ENCODE measurements at regions not wholly inside any gene's neighbourhood (a gene's known extent, or its start where the extent isn't known, plus 50 kb on each side); places are given as distances from the start of the nearest gene placed in this dataset.

DNA sequence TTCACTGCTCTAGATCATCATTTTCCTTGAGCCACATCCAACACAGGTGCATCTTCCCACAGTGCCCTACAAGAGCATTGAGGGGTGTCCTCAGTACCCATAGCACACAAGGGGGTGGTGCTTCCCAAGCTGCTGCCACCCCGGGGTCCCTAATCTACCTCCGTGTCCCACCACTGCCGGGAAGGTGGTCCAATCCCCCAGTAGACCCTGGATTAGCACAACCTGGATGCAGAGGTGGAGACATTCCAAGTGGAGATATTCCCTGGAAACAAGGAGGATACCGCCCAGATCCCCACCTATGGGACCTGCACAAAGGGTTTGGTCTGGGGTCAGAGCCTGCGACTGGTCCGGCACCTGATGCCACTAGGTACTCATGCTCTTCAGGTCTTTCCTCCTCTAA is 284.8 kb upstream of the PPP2R2D start:
- no peak overlapping the region for H3K4me3 ChIP-seq
- no peaks in the 10 kb centered on the region for H3K27me3 ChIP-seq (ENCODE audit: low read depth)
- intact Hi-C loops (cut with DNase I) = no loop called here
- TF ChIP-seq, protein P1, sequence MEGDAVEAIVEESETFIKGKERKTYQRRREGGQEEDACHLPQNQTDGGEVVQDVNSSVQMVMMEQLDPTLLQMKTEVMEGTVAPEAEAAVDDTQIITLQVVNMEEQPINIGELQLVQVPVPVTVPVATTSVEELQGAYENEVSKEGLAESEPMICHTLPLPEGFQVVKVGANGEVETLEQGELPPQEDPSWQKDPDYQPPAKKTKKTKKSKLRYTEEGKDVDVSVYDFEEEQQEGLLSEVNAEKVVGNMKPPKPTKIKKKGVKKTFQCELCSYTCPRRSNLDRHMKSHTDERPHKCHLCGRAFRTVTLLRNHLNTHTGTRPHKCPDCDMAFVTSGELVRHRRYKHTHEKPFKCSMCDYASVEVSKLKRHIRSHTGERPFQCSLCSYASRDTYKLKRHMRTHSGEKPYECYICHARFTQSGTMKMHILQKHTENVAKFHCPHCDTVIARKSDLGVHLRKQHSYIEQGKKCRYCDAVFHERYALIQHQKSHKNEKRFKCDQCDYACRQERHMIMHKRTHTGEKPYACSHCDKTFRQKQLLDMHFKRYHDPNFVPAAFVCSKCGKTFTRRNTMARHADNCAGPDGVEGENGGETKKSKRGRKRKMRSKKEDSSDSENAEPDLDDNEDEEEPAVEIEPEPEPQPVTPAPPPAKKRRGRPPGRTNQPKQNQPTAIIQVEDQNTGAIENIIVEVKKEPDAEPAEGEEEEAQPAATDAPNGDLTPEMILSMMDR (IDR thresholded peaks at IDR 0.05) = no peak
- no peaks in the 10 kb centered on the region for H3K4me1 ChIP-seq
- no peaks in the 10 kb centered on the region for H3K36me3 ChIP-seq
- H3K9me3 ChIP-seq = no peaks in the 10 kb centered on the region
- ATAC-seq (no peak), DNase-seq (no peak)
- H3K27ac ChIP-seq = no peak overlapping the region

DNA sequence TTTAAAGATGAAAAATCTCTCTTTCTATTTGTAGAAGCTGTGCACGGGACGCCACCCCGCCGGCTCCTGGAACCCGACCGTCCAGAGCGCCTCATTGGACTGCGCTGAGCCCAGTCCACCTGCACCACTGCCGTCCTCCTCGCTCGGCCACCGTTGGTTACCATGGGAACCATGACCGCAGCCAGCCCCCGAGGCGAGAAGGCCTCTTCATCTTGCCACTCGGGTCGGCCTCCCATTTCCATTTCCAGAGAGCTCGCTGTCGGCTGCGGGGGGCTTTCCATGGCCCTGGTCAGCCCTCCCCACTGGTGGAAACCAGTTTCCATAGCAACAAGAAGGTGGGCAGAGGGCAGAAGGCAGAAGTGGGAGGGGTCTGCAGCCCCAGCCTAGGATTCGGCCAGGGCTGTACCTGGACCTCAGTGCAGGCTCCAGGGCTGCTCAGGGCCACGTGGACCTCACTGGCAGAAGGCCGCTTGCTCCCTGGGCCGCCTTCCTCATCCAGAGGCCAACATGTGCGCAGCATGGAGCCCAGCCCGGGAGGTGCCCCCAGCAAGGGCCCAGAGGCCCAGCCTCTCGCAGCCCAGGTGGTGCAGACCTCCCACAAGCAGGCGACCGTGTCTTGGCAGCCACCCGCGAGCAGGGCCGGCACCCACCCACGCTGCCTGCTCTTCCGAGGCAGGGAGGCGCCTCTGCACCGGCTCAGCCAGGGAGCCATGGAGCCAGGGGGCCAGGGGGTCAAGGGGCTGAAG is 283.5 kb upstream of the PPP2R2D start:
- Histone ChIP-seq H3K4me3 (no peak overlapping the region), H3K27ac (no peak overlapping the region), H3K4me1 (no peaks in the 10 kb centered on the region), H3K27me3 (ENCODE audit: low read depth) (no peaks in the 10 kb centered on the region), H3K36me3 (no peaks in the 10 kb centered on the region), H3K9me3 (no peaks in the 10 kb centered on the region)
- TF ChIP-seq, protein P1 (IDR thresholded peaks at IDR 0.05) = no peak
- ATAC-seq (no peak), DNase-seq (no peak)
- intact Hi-C loops (cut with DNase I) = no loop called here

DNA sequence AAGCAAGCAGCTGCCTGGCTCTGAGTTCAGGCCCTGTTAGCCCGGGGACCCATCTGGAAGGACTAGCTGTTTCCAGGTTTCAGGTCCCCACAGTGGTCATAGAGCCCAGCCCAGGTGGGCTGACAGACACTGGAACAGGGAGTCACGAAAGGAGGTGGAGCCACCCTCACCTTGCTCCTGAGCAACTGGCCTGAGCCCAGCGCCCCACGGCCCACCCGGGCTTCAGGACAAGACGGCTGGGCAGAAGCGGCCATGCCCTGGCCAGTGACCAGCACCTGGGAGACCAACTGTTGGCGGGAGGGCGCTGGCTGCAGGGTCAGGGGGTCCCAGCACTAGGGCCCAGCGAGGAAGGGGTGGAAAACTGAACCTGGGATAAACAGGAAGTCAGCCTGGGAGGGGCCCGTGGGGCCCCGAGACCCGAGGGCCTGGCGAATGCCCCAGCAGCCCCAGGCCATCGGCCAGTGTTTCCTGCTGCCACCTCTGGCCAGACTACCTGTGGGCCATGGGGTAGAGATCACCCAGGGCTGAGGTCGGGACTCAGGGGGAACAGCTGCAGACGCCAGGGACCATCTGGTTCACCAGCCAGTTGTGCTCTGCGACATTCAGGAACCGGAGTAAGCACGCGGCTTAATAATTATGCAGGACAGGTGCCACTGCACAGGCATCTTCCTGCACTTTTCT is 282.1 kb upstream of the PPP2R2D start:
- Histone ChIP-seq H3K36me3 (no peaks in the 10 kb centered on the region), H3K27ac (no peak overlapping the region), H3K9me3 (no peaks in the 10 kb centered on the region), H3K4me3 (no peak overlapping the region), H3K4me1 (no peaks in the 10 kb centered on the region), H3K27me3 (ENCODE audit: low read depth) (no peaks in the 10 kb centered on the region)
- ATAC-seq (no peak), DNase-seq (no peak)
- TF ChIP-seq, protein P1 (IDR thresholded peaks at IDR 0.05) = no peak
- intact Hi-C loops (cut with DNase I) = no loop called here

DNA sequence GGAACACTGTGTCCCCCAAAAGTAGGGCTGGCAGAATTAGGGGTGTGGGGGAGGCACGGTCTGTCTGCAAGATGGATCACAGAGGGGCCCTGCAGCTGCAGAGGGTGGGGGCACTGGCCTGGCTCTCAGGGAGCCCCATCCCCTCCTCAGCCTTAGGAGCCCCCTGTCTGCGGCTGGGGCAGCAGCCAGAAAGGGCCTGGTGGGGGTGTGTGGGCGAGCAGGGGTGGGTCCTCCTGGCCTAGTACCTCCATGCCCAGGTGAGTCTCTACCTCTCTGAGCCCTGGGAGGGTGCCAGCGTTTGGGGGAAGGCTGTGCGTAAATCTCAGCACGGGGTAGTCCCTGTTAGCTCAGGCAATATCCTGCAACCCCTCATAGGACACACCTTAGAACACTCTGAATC is 280.5 kb upstream of the PPP2R2D start:
- DNase-seq = no peak
- intact Hi-C loops (cut with DNase I) = no loop called here
- no peaks in the 10 kb centered on the region for H3K9me3 ChIP-seq
- TF ChIP-seq, protein P1 (IDR thresholded peaks at IDR 0.05) = no peak
- no peaks in the 10 kb centered on the region for H3K36me3 ChIP-seq
- no peak overlapping the region for H3K4me3 ChIP-seq
- H3K4me1 ChIP-seq = no peaks in the 10 kb centered on the region
- ATAC-seq = peak in 1 of 2 donors; percentile 7
- H3K27me3 ChIP-seq (ENCODE audit: low read depth) = no peaks in the 10 kb centered on the region
- H3K27ac ChIP-seq = no peak overlapping the region

DNA sequence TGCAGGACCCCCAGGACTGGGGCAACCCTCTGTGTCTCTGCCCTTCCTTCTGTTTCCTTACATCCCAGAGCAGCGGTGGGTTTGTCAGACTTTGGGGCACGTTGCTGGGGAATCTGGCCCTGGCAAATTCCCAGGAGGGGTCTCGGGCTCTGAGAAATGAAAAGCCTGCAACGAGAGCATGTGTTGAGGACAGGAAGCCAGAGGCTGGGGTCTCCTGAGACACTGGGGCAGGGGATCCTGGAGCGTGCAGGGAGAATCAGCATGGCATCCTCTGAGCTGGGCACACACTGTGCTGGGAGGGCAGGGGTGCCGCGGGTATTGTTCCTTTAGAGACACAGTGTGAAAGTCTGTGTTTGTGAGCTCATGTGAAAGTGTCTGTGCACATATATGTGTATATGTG is 279.9 kb upstream of the PPP2R2D start:
- no peak overlapping the region for H3K27ac ChIP-seq
- H3K4me3 ChIP-seq = no peak overlapping the region
- TF ChIP-seq, protein P1 (IDR thresholded peaks at IDR 0.05) = no peak
- no peak for ATAC-seq
- H3K36me3 ChIP-seq = no peaks in the 10 kb centered on the region
- H3K27me3 ChIP-seq (ENCODE audit: low read depth) = no peaks in the 10 kb centered on the region
- intact Hi-C loops (cut with DNase I) = no loop called here
- no peaks in the 10 kb centered on the region for H3K4me1 ChIP-seq
- no peak for DNase-seq
- H3K9me3 ChIP-seq = no peaks in the 10 kb centered on the region
